ENCODE measurements at regions not wholly inside any gene's neighbourhood (a gene's known extent, or its start where the extent isn't known, plus 50 kb on each side); places are given as distances from the start of the nearest gene placed in this dataset.
"Not testable (repeated sequence)": the region's sequence is repeated elsewhere in the genome, so short reads cannot be mapped to it uniquely, and the experiment has no call there.

DNA sequence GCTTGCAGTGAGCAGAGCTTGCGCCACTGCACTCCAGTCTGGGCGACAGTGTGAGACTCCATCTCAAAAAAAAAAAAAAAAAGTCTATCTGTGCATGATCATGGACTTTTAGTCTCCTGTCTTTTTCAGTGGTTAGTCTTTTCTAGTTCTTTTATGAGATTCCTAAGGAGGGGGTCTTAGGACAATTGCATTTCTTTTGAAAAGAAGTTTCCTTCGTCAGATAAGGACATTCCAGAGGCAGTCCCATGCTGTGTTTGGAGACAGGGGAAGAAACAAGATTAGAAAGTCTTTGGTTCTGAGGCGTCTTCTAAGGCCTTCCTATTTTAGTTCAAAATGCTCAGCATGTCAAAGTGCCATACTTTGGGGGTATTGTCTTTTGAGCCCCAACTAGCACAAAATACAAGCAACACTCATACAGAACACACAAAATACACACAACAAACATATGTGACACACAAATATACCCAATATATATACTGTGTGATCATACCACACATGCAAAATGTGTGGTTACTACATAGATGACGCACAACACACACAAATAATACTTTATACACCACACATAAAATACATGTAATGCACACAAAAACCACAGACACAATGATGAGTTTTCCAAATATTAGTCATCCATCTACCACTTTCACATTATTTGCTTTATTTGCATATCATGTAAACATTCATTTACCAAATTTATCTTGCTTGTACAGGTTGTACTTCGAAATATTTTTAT, 394.5 kb downstream of the SPATA31D1 start:
- DNase-seq (ENCODE audit: low spot score): peak; percentile 17

DNA sequence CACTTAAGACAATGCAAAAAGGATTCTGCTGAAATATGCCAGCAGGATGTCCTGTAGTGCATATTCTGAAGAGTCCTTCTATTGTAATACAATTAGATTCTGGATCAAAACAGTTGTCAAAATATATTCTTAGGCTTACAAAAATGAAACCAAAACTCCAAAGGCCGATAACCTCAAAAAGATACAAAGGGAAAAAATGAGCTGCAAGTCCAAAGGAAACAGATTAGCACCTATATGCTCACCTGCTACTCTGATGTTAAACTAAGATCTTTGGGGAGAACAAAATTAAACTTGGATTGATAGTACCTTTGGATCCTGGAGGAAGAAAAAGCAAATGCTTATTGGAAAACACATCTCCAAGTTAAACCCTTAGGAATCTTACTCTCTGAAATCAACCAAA, 397.1 kb downstream of the SPATA31D1 start:
- DNase-seq (ENCODE audit: low spot score): no peak

DNA sequence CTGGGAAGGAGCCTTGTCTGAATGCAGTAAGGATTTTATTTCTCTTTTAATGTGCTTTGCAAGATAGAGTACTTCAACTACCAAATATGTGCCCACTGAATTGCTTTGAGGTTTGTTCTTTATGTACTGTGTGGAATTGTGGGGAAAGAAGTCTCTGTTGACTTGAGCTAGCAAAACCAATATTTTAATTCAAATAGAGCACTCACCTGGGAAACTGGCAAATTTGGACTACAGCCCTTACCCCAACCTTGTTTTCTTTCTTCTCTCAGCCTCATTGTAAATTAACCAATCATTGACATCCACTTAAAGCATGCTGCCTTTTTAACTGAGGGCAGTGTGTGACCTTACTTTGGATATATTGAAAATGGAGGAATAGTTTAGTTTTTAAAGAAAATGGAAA, 409.0 kb downstream of the SPATA31D1 start:
- DNase-seq (ENCODE audit: low spot score): no peak

GRCh38 chr9:82404196-82404870, 415.8 kb downstream of the SPATA31D1 start:
- no peak for DNase-seq (ENCODE audit: low spot score)

- DNase-seq (ENCODE audit: low spot score): no peak
These were observed 416.3 kb downstream of the SPATA31D1 start for GRCh38 chr9:82404881-82405280.

DNA sequence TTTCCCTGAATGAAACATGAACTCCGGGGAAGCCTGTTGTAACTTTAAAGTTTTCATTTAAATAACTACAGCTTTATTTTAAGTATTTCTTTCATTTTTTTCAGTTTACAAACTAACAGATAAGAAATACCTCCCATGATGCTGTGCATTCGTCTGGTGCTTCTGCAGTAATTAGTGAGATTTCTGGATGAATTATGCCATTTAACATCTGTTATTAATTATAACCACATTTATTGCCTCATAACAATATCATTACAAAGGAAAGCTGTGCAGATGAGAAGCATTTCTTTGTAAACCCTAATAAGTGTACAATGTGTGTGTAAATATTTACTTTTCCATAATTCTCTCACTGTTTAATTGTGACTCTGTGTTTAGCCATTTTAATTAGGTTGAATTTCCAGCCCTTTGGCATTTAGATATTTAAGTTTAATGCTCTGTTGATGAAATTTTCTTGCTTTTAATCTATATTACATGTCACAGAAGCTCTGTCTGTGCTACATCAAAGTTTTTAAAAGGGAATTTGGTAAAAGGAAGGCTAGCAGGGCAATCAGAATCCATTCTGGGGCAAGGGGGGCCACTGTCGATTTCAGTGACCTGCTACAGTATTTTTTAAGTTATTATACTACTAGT, 418.0 kb downstream of the SPATA31D1 start:
- DNase-seq (ENCODE audit: low spot score): no peak

GRCh38 chr9:82410306-82410705, 421.7 kb downstream of the SPATA31D1 start:
- no peak for DNase-seq (ENCODE audit: low spot score)

DNA sequence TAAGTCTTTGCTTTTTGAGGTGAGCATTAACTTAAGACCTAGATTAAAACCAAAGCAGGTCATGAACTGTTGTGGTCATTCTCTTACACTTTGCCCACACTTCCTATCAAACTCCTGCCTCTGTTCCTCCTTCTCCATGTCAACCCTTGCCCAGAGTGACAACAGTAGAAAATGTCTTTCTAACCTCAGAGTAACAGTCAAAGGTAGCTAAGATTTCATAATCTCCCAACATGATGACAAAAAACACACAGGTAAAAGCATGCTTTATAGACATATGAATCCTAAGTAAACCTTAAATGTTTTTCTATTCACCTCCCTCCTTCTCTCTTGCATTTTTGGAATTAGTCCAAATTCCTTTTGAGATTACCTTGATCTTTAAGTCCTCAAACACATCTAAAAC, 422.3 kb downstream of the SPATA31D1 start:
- no peak for DNase-seq (ENCODE audit: low spot score)

DNA sequence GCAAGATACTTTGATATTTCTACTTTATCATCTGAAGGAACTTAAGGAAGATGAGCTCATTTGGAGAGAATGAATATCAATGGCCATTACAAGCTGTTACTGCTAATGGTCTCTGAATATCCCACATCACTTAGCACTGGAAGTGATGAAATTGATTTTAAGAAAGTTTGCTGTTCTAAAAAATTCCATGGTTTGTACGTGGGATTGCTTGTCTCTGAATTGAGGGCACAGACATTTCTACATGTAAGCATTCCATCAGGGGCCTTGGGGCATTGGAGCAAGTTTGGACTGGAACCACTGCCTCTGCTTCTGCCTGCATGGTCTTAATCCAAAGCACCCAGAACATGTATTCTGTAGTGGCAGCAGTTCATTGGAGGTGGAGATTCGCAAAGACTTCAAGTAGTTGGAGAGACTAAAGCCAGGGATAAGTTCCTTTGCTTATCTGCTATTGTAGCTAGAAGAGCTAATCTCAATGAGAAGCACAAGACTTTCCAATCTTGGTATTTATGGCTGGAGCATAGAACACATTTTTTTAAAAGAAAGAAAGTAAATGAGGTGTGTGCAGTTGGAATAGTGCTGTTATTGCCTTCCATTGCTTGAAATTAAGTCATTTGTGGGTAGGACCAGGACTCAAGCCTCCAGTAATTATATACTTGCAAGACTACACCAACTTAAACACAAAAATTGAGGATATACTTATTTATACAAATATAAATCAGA, 424.2 kb downstream of the SPATA31D1 start:
- no peak for DNase-seq (ENCODE audit: low spot score)

DNA sequence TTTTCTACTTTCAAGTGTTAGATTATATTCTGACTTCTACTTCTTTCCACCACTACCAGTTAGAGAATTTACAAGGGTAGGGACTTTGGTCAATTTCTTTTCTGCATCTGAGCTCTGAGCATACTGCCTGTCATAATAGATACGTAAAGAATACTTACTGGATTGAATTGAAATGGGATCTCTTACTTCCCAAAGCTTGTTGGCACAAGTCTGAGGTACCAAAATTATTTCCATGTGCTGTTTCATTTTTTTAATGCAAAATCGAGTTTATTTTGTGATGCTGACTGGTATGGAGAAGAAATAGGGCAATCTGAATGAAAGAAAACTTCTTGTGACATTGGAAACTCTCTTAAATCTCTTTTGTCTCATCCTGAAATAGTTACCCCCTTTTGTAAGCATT, 428.9 kb downstream of the SPATA31D1 start:
- no peak for DNase-seq (ENCODE audit: low spot score)

- DNase-seq (ENCODE audit: low spot score): no peak
These were observed 429.8 kb downstream of the SPATA31D1 start for GRCh38 chr9:82418334-82418733.

GRCh38 chr9:82419696-82420486, 431.3 kb downstream of the SPATA31D1 start:
- no peak for DNase-seq (ENCODE audit: low spot score)

GRCh38 chr9:82421498-82421897, 432.9 kb downstream of the SPATA31D1 start:
- no peak for DNase-seq (ENCODE audit: low spot score)

DNA sequence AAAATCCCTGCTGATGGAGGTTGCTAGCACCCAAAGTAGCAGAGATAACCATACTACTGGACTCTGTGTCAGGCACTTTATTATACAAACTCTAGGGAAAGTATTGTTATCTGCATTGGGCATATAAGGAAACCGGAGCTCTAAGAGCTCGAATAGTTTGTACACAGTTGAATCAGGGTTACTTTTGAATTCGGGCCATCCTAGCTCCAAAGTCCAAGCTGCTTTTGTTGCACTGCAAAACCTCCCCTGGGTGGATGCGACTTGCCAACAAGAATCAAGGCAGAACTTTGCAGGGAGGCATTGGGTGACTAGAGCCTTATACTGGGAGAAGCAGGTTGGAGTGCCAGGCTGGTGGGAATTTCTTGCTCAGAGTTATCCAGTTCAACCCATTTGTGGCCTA, 435.1 kb downstream of the SPATA31D1 start:
- DNase-seq (ENCODE audit: low spot score): no peak

DNA sequence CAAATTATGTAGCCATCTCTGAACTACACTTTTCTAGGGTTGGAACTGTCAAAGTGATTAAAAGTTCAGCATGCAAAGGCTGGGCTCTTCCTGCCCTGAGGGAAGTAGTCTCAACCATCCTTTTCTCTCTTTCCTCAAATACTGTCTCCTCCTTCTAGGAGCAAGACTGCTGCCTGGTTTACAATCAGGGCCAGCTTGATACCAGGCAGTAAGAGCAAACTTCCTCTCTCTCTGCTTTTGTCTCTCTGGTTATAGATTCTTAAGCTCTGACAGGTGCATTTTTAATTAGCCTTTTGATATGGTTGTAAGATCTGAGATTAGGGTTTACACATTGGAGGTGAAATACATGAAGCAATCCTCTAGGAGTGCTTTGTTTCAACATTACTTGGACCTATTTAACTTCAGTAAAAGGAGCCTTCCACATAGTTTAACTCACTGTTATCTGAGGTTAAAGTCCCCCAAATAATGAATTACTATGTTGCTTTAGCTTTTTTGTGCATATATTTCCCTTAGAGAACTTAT, 436.1 kb downstream of the SPATA31D1 start:
- DNase-seq (ENCODE audit: low spot score): no peak

DNA sequence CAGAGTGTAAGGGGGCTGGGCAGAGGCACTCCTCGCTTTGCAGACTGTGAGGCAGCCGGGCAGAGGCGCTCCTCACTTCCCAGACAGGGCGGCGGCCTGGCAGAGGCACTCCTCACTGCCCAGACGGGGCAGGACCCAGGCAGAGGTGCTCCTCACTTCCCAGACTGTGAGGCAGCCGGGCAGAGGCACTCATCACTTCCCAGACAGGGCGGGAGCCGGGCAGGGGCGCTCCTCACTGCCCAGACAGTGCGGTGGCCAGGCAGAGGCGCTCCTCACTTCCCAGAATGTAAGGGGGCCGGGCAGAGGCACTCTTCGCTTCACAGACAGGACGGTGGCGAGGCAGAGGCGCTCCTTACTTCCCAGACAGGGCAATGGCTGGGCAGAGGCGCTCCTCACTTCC, 442.5 kb downstream of the SPATA31D1 start:
- DNase-seq (ENCODE audit: low spot score): no peak

GRCh38 chr9:82433290-82433931, 444.8 kb downstream of the SPATA31D1 start:
- not testable (repeated sequence) for DNase-seq (ENCODE audit: low spot score)

DNA sequence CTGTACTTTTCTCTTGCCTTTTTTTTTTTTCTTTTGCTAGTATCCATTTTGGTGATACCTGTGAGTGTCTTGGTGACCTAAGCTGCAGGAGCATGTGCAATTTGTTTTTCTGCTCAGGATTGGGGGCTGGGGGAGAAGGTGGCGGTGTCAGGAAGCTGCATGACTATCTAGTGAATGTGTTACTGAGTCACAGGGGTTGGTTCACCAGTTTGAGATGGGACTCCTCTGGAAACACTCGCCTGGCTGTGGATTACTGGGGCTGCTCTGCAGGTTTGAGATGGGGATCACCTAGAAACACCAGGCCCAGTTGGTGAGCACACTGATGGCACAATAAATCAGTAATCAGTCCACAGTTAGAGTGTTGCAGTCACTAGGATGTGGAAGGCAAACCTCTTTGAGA, 447.9 kb downstream of the SPATA31D1 start:
- no peak for DNase-seq (ENCODE audit: low spot score)

DNA sequence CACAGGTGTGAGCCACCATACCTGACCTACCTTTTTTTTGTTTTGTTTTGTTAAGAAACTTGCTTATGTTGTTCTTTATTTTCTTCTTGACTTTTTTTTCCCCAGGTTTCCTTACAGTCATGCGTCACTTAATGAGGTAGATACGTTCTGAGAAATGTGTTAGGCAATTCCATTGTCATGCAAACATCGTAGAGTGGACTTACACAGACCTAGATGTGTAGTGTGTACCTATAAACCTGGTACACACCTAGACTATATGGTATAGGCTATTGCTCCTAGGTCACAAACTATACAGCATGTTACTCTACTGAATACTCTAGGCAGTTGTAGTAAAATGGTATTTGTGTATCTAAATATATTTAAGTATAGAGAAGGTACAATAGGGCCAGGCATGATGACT, 448.6 kb downstream of the SPATA31D1 start:
- not testable (repeated sequence) for DNase-seq (ENCODE audit: low spot score)

GRCh38 chr9:82438581-82438980, 450.0 kb downstream of the SPATA31D1 start:
- DNase-seq (ENCODE audit: low spot score): no peak

- DNase-seq (ENCODE audit: low spot score): no peak
These were observed 454.7 kb downstream of the SPATA31D1 start for GRCh38 chr9:82443312-82443711.

All from iPS-NIHi11 (cell line).